ENCODE measurements at regions not wholly inside any gene's neighbourhood (a gene's known extent, or its start where the extent isn't known, plus 50 kb on each side); places are given as distances from the start of the nearest gene placed in this dataset.

GRCh38 chr5:125225424-125225823 lies 479.0 kb upstream of the ZNF608 start:
- no peak for TF ChIP-seq CTCF (IDR thresholded peaks at IDR 0.05; ENCODE audit: extremely low read depth in 1 of 2, insufficient read depth in 1 of 2, low read depth in 1 of 2, low read length in 2 of 2)
- no peak for TF ChIP-seq POLR2A (IDR thresholded peaks at IDR 0.05; ENCODE audit: low read depth, low read length)
- no peak for TF ChIP-seq EZH2 (IDR thresholded peaks at IDR 0.05; ENCODE audit: borderline replicate concordance, low read depth, low read length, severe bottlenecking)
- no peak for TF ChIP-seq GATA2 (IDR thresholded peaks at IDR 0.05; ENCODE audit: insufficient read depth, insufficient read length, low read depth, low read length)
- no peak for TF ChIP-seq POLR2AphosphoS5 (IDR thresholded peaks at IDR 0.05; ENCODE audit: insufficient read depth, low read depth, low read length)
- no peak for TF ChIP-seq MYC (IDR thresholded peaks at IDR 0.05; ENCODE audit: low read depth, low read length)
- TF ChIP-seq MAX (IDR thresholded peaks at IDR 0.05; ENCODE audit: insufficient read depth, insufficient read length): no peak
- no peak for TF ChIP-seq JUN (IDR thresholded peaks at IDR 0.05; ENCODE audit: borderline replicate concordance, insufficient read depth, insufficient read length, low read depth)

Data from endothelial cell of umbilical vein (primary cell).